HCT116 (cell line): ENCODE measurements at regions not wholly inside any gene's neighbourhood (a gene's known extent, or its start where the extent isn't known, plus 50 kb on each side); places are given as distances from the start of the nearest gene placed in this dataset.

Source experiments
- CEBPB ChIP-seq: IDR thresholded peaks from 2 replicates; pipeline ENCODE4 v1.6.1; 2012; ENCODE audit warnings: low read depth
- CTCF ChIP-seq, 3 experiments: fragments of 200-600 bp in 1 of 3; sonication (generic) in 1 of 3; IDR thresholded peaks in 2 of 3; conservative IDR thresholded peaks in 1 of 3; 2 replicates each; pipeline ENCODE4 v1.5.1; 2012 to 2017; ENCODE audit warnings: low read depth in 2 of 3, low read length in 2 of 3, antibody characterized with exemption in 1 of 3, borderline replicate concordance in 1 of 3, control low read depth in 1 of 3, mild to moderate bottlenecking in 1 of 3, mixed read lengths in 1 of 3, mixed run types in 1 of 3, moderate library complexity in 1 of 3; ENCODE audit not compliant: insufficient read depth in 1 of 3
- EZH2 ChIP-seq: fragments of 200-600 bp; sonication (generic); IDR thresholded peaks from 2 replicates; pipeline ENCODE4 v1.6.1; 2017; ENCODE audit warnings: antibody characterized with exemption, mixed run types
- EZH2phosphoT487 ChIP-seq: fragments of 200-600 bp; IDR thresholded peaks from 2 replicates; pipeline ENCODE4 v1.6.1; 2018; ENCODE audit warnings: antibody characterized with exemption, borderline replicate concordance
- JUND ChIP-seq: IDR thresholded peaks from 2 replicates; pipeline ENCODE4 v1.6.1; 2012
- POLR2AphosphoS5 ChIP-seq: IDR thresholded peaks from 2 replicates; pipeline ENCODE4 v1.6.1; 2011; ENCODE audit warnings: mild to moderate bottlenecking, low read depth, low read length, moderate library complexity
- RAD21 ChIP-seq: IDR thresholded peaks from 2 replicates; pipeline ENCODE4 v1.6.1; 2012; ENCODE audit warnings: low read depth, mild to moderate bottlenecking
- SP1 ChIP-seq: IDR thresholded peaks from 2 replicates; pipeline ENCODE4 v1.6.1; 2012; ENCODE audit warnings: low read depth
- TCF7L2 ChIP-seq: IDR thresholded peaks from 2 replicates; pipeline ENCODE4 v1.7.0; 2011; ENCODE audit warnings: borderline replicate concordance, inconsistent platforms; ENCODE audit not compliant: insufficient read depth, insufficient read length; ENCODE audit errors: extremely low read depth
- TF ChIP-seq, protein P1 (sequence below): IDR thresholded peaks from 2 replicates; pipeline ENCODE4 v1.6.1; 2012

- no peak for TF ChIP-seq JUND
- no peak for TF ChIP-seq CTCF (IDR thresholded peaks at IDR 0.05 in 2 of 3, conservative IDR thresholded peaks at IDR 0.05 in 1 of 3; ENCODE audit: borderline replicate concordance in 1 of 3, insufficient read depth in 1 of 3, low read depth in 2 of 3, low read length in 2 of 3)
- no peak for TF ChIP-seq CEBPB
- TF ChIP-seq RAD21 = no peak
- no peak for TF ChIP-seq SP1
- TF ChIP-seq EZH2 = no peak
- TF ChIP-seq TCF7L2 = no peak
- TF ChIP-seq, protein P1, sequence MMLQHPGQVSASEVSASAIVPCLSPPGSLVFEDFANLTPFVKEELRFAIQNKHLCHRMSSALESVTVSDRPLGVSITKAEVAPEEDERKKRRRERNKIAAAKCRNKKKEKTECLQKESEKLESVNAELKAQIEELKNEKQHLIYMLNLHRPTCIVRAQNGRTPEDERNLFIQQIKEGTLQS = no peak
- no peak for TF ChIP-seq EZH2phosphoT487
- TF ChIP-seq POLR2AphosphoS5 = no peak
Observed at GRCh38 chr20:48180618-48181017, 395.3 kb upstream of the SULF2 start.
